ENCODE measurements at regions not wholly inside any gene's neighbourhood (a gene's known extent, or its start where the extent isn't known, plus 50 kb on each side); places are given as distances from the start of the nearest gene placed in this dataset.
A peak's percentile ranks its signal among the peaks of the same experiment; 100 is the strongest.
"Not testable (repeated sequence)": the region's sequence is repeated elsewhere in the genome, so short reads cannot be mapped to it uniquely, and the experiment has no call there.

GRCh38 chr19:29054886-29055675, 157.9 kb downstream of the UQCRFS1 start:
- no peak for DNase-seq (ENCODE audit: low read depth)

GRCh38 chr19:29048873-29049272, 164.1 kb downstream of the UQCRFS1 start:
- no peak for DNase-seq (ENCODE audit: low read depth)

GRCh38 chr19:29045679-29046254, 167.2 kb downstream of the UQCRFS1 start:
- DNase-seq (ENCODE audit: low read depth): no peak

GRCh38 chr19:29044037-29044436, 168.9 kb downstream of the UQCRFS1 start:
- DNase-seq (ENCODE audit: low read depth): no peak

GRCh38 chr19:29042450-29042849, 170.5 kb downstream of the UQCRFS1 start:
- DNase-seq (ENCODE audit: low read depth): no peak

- DNase-seq (ENCODE audit: low read depth): no peak
Observed at GRCh38 chr19:29040951-29041350, 172.0 kb downstream of the UQCRFS1 start.

GRCh38 chr19:29040292-29040691, 172.7 kb downstream of the UQCRFS1 start:
- DNase-seq (ENCODE audit: low read depth): no peak

GRCh38 chr19:29039036-29039435, 173.9 kb downstream of the UQCRFS1 start:
- DNase-seq (ENCODE audit: low read depth): not testable (repeated sequence)

GRCh38 chr19:29031216-29031615, 181.7 kb downstream of the UQCRFS1 start:
- peak; percentile 3 for DNase-seq (ENCODE audit: low read depth)

- DNase-seq (ENCODE audit: low read depth): no peak
Observed at GRCh38 chr19:29029268-29029958, 183.5 kb downstream of the UQCRFS1 start.

GRCh38 chr19:29022599-29022998, 190.4 kb downstream of the UQCRFS1 start:
- DNase-seq (ENCODE audit: low read depth): no peak

- DNase-seq (ENCODE audit: low read depth): no peak
Observed at GRCh38 chr19:29022165-29022564, 190.8 kb downstream of the UQCRFS1 start.

GRCh38 chr19:29021232-29021916, 191.6 kb downstream of the UQCRFS1 start:
- DNase-seq (ENCODE audit: low read depth): no peak

GRCh38 chr19:29019403-29019802, 193.5 kb downstream of the UQCRFS1 start:
- DNase-seq (ENCODE audit: low read depth): no peak

GRCh38 chr19:29018542-29018941, 194.4 kb downstream of the UQCRFS1 start:
- DNase-seq (ENCODE audit: low read depth): no peak

- DNase-seq (ENCODE audit: low read depth): no peak
Observed at GRCh38 chr19:29017788-29018187, 195.2 kb downstream of the UQCRFS1 start.

GRCh38 chr19:29016926-29017760, 195.8 kb downstream of the UQCRFS1 start:
- no peak for DNase-seq (ENCODE audit: low read depth)

- no peak for DNase-seq (ENCODE audit: low read depth)
Observed at GRCh38 chr19:29016353-29016752, 196.6 kb downstream of the UQCRFS1 start.

GRCh38 chr19:29015569-29015968, 197.4 kb downstream of the UQCRFS1 start:
- DNase-seq (ENCODE audit: low read depth): no peak

GRCh38 chr19:29014857-29015436, 198.0 kb downstream of the UQCRFS1 start:
- DNase-seq (ENCODE audit: low read depth): no peak

All from myocyte (in vitro differentiated cells).